GM19240 (cell line): ENCODE measurements at regions not wholly inside any gene's neighbourhood (a gene's known extent, or its start where the extent isn't known, plus 50 kb on each side); places are given as distances from the start of the nearest gene placed in this dataset.

Experiments
- DNase-seq: peaks from one replicate; pipeline ENCODE4 v3.0.0; 2011; ENCODE audit warnings: low spot score; ENCODE audit not compliant: insufficient read length

GRCh38 chr21:35145626-35146233 is 96.6 kb upstream of the RUNX1 start:
- DNase-seq, result no peak

- DNase-seq, result no peak
These were observed 95.9 kb upstream of the RUNX1 start for GRCh38 chr21:35144978-35145377.

- DNase-seq, result no peak
These were observed 93.1 kb upstream of the RUNX1 start for GRCh38 chr21:35142036-35142815.

DNA sequence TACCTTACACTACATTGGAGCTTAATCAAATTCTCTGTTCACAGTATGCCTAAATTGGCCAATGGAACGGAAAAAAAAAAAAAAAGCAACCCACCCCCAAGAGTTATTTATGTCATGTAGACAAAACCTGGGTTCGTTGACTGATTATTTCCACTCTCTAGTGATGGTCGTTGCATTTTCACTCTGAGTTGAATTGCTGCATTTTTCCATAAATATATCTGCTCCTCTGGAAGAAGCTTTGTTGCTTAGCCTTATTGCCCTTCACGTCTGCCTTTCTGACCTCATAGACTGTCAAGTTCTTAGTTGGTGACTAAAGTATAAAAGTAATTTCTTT is 90.2 kb upstream of the RUNX1 start:
- no peak for DNase-seq

DNA sequence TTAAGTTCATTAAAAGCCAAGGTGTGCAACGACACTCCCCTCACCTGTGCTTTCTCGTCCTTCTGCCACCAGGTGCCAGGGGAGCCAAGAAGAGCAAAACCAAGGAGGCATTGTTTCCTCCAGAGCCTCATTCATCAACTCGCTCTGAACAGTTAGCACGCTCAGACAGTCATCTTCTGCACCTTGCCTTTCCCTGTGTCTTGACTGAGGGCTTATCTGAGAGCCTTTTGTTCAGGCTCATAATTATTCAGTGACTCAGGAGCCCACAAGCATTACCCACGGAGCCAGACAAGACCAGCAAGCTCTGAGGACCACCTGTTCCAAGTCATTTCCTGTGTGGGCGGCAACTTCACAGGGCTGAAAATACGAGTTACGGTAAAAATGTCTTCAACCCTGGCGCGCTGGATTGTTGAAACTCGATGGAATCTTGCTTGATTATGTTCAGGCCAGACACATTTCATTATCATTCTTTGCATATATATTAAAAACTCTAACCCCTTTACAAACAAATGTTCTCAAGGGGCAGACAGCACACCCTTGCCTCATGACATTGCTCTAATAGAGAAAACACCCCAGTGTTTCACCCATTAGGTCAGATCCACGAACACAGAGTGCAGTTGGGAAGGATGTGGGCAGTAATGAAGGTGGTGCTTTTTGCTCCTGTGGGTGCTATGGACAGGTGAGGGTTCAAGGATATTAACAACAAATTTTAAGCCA is 89.7 kb upstream of the RUNX1 start:
- no peak for DNase-seq

GRCh38 chr21:35136586-35137219 is 87.6 kb upstream of the RUNX1 start:
- no peak for DNase-seq

DNA sequence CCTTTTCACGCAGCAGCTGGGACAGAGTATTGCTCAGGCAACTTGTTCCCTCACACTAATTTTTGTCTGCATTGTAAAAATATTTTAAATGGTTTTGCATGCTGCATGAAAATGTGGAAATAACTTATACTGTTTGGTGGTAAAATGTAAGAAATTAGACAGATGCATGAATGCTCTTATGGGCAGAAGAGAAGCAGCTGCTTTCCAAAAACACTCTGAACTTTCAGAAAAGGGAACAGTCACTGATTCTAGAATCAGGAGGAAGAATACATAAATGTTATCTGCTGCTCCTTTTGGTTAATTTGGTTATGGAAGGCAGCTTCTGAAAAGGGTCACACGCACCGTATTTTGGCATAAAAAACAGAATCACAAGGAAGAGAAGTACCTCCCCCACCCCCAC is 87.0 kb upstream of the RUNX1 start:
- no peak for DNase-seq

GRCh38 chr21:35135481-35135880 is 86.4 kb upstream of the RUNX1 start:
- DNase-seq, result no peak

DNA sequence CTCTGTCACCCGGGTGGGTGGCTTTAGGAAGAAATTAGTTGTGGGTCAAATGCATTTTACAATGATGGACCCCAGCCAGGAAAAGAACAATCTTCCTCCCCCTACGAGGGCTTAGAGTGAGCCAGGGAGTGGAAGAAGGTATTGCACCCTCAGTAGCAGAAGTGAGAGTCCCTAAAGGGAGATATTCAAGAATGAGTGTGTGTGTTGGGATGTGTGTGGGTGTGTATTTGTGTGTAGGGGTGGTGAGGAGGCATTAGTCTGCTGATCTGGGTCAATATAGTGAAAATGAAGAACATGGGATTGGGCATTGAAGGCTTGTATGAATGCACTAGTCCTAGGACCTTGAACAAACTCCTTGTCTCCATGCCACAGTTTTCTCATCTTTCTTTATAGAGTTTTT is 85.2 kb upstream of the RUNX1 start:
- DNase-seq, result no peak

DNA sequence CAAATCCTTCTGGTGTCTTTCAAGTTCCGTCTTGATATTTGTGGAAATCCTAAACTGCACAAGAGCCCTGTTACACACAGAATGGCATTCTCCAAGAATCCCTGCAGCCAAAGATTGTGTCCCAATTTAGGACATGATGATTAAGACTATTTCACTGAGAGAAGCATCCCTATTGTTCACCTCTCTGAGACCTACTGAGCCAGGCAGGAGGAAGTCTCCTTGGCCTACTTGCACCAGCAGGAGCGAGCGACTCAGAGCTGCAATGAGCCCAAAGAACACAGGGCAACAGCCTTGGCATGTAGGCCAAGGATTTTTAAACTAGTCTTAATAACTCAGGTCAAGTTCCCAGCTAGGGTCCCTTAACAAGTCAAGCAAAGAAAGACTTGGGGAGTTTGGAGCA is 79.4 kb upstream of the RUNX1 start:
- no peak for DNase-seq

- no peak for DNase-seq
These were observed 78.7 kb upstream of the RUNX1 start for GRCh38 chr21:35127851-35128250.

DNA sequence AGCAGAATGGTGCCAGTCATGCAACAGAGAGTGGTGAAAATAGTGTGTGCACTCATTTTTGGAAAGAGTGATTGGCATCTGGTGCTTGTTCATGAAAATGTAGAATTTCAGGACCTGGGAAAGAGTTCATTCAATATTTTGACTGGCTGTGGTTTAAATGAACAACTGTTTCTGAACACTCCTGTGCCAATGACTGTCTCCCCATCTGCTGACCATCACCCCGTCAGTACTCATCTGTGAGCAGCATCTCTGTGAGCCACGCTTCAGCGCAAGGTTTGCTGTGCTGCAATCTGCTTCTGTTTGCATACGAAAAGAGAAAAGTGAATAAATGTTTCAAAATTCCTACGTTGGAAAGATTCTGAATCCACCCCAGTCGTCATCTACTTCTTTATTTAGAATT is 77.9 kb upstream of the RUNX1 start:
- no peak for DNase-seq

DNA sequence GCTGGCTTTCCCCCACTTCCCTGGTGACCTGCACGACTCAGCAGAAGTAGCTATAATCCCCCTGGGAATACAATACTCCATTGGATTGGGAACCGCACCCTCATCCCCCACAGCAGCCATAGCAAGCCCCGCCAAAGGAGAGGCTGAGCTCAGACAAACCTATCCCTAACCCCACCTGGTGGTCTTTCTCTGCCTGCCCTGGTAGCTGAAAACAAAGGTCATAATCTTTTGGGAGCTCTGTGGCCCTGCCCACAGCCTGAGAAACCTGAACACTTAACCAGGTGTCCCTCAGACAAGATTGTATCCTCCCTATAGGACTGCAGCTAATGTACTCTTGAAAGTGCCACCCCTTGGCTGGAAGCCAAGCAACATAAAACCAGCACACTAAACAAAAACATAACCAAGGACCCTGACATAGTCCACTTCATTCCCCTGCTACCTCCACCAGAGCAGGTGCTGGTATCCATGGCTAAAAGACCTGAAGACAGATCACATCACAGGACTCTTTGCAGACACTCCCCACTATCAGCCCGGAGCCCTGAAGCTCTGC is 71.6 kb upstream of the RUNX1 start:
- DNase-seq, result no peak

GRCh38 chr21:35119501-35120047 is 70.5 kb upstream of the RUNX1 start:
- no peak for DNase-seq

DNA sequence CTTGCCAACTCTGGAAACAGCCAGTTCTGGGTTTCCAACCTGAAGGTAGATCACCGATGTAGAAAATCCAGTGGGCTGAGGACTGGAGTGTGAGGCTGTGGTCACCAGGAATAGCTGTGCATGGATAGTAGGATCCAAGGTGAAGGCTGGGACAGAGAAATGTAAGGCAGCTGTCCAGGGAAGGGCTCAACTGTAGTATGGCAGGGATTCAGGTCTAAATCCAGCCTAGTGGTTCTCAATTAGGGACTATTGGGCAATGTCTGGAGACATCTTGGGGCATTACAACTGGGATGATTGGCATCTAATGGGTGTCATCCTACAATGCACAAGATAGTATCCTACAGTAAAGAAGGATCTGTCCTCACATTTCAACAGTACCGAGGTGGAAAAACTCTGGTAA is 67.7 kb upstream of the RUNX1 start:
- no peak for DNase-seq

DNA sequence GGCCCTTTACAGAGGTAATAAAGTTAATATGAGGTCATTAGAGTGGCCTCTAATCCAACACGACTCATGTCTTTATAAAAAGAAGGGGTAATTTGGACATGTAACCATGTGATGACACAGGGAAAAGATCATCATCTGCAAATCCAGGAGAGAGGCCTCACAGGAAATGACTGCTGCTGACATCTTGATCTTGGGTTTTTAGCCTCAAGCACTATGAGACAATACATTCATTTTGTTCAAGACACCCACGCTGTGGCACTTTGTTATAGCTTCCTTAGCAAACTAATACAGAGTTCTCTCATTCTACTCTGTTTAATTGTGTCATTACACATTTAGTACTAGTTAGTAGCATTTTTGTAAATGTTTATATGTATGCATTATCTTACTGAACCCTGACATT is 64.0 kb upstream of the RUNX1 start:
- no peak for DNase-seq

DNA sequence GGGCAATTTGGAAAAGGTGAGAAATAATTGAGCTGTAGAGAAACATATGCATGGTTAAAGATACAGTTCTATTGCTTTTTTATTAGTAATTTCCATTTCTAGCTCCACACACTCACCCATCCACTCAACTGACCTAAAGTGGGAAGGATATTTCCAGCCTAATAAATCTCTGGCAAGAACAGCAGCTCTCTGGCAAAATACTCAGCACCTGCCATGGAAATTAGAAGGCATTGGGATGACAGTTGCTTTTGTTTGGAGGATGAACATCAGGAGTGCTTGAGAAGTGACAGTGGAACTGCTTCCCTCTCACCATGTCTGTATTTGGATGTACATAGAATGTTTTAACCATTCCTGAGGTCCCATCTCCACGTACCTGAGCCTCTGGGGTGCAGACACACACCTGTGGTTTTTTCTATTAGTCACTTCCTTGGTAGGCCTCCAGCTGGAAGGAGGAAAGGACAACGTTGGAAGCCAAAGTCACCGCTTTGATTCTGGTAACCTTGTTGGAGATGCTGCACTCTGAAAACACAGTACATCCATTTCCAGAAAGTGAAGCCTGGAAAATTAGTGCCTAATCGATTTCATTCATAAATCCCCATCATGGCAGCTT is 62.3 kb upstream of the RUNX1 start:
- no peak for DNase-seq

- DNase-seq, result no peak
These were observed 59.8 kb upstream of the RUNX1 start for GRCh38 chr21:35108887-35109286.

DNA sequence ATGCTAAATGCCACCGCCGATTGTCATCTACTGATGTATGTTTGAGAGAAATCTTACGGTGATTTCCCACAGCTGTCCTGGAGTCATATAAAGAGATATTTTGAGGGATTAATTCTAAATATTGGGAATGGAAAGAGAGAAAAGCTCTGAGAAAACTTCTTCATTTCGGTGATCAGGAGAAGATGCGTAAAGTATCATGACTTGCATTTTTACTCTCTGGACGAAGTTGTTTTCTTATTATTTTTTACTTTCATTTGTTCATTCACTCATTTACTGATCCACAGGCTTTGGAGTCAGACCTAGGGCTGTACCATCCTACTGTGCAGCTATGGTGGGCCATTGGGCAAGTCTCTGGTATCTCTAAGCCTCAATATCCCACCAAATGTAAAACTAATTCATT is 58.4 kb upstream of the RUNX1 start:
- DNase-seq, result no peak

DNA sequence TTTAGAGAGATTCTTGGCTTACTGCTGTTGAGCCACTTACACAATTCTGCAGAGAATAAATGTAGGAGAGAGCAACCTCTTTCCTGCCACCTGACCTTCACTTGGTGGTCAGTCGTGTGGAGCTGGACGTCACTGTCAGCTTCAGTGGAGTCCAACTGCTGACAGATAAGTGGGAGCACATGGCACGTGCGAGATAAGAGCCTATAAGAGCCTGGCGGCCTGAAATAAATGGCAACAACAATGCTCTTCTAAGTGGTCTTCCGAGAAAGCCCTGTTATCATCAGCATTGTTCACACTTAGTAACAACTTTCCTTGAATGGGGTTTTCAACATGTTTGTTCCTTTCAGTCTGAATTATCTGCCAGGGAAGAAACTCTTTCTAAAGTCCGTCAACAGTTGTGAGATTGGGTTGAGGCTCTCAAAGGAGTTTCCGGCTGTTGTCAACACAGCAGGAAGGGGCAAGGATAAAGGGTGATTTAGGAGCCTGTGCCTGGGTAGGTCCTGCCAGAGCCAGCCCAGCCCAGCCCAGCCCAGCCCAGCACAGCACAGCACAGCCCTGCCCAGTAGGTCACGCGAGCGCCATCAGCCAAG is 57.2 kb upstream of the RUNX1 start:
- no peak for DNase-seq
